ENCODE measurements at regions not wholly inside any gene's neighbourhood (a gene's known extent, or its start where the extent isn't known, plus 50 kb on each side); places are given as distances from the start of the nearest gene placed in this dataset.

DNA sequence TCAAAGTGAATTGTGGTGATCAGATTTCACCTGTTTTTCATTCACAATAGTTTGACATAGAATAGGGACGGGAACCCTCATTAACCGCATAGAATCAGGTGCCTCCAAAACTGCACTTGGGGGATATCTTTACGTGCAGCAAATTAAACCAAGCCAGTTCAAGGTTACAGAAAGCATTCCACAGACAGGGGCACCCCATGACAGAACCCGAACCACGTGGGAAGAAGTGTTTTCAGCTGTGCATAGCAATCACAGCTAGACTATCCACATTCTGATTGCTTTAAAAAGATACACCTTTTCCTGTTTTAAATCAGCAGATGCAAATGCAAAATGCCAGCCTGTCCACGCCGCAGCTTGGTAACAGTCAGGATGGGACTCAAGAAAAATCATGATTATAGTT lies 205.8 kb downstream of the ANAPC1 start (continued):
- TF ChIP-seq, protein P1, sequence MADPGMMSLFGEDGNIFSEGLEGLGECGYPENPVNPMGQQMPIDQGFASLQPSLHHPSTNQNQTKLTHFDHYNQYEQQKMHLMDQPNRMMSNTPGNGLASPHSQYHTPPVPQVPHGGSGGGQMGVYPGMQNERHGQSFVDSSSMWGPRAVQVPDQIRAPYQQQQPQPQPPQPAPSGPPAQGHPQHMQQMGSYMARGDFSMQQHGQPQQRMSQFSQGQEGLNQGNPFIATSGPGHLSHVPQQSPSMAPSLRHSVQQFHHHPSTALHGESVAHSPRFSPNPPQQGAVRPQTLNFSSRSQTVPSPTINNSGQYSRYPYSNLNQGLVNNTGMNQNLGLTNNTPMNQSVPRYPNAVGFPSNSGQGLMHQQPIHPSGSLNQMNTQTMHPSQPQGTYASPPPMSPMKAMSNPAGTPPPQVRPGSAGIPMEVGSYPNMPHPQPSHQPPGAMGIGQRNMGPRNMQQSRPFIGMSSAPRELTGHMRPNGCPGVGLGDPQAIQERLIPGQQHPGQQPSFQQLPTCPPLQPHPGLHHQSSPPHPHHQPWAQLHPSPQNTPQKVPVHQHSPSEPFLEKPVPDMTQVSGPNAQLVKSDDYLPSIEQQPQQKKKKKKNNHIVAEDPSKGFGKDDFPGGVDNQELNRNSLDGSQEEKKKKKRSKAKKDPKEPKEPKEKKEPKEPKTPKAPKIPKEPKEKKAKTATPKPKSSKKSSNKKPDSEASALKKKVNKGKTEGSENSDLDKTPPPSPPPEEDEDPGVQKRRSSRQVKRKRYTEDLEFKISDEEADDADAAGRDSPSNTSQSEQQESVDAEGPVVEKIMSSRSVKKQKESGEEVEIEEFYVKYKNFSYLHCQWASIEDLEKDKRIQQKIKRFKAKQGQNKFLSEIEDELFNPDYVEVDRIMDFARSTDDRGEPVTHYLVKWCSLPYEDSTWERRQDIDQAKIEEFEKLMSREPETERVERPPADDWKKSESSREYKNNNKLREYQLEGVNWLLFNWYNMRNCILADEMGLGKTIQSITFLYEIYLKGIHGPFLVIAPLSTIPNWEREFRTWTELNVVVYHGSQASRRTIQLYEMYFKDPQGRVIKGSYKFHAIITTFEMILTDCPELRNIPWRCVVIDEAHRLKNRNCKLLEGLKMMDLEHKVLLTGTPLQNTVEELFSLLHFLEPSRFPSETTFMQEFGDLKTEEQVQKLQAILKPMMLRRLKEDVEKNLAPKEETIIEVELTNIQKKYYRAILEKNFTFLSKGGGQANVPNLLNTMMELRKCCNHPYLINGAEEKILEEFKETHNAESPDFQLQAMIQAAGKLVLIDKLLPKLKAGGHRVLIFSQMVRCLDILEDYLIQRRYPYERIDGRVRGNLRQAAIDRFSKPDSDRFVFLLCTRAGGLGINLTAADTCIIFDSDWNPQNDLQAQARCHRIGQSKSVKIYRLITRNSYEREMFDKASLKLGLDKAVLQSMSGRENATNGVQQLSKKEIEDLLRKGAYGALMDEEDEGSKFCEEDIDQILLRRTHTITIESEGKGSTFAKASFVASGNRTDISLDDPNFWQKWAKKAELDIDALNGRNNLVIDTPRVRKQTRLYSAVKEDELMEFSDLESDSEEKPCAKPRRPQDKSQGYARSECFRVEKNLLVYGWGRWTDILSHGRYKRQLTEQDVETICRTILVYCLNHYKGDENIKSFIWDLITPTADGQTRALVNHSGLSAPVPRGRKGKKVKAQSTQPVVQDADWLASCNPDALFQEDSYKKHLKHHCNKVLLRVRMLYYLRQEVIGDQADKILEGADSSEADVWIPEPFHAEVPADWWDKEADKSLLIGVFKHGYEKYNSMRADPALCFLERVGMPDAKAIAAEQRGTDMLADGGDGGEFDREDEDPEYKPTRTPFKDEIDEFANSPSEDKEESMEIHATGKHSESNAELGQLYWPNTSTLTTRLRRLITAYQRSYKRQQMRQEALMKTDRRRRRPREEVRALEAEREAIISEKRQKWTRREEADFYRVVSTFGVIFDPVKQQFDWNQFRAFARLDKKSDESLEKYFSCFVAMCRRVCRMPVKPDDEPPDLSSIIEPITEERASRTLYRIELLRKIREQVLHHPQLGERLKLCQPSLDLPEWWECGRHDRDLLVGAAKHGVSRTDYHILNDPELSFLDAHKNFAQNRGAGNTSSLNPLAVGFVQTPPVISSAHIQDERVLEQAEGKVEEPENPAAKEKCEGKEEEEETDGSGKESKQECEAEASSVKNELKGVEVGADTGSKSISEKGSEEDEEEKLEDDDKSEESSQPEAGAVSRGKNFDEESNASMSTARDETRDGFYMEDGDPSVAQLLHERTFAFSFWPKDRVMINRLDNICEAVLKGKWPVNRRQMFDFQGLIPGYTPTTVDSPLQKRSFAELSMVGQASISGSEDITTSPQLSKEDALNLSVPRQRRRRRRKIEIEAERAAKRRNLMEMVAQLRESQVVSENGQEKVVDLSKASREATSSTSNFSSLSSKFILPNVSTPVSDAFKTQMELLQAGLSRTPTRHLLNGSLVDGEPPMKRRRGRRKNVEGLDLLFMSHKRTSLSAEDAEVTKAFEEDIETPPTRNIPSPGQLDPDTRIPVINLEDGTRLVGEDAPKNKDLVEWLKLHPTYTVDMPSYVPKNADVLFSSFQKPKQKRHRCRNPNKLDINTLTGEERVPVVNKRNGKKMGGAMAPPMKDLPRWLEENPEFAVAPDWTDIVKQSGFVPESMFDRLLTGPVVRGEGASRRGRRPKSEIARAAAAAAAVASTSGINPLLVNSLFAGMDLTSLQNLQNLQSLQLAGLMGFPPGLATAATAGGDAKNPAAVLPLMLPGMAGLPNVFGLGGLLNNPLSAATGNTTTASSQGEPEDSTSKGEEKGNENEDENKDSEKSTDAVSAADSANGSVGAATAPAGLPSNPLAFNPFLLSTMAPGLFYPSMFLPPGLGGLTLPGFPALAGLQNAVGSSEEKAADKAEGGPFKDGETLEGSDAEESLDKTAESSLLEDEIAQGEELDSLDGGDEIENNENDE (IDR thresholded peaks at IDR 0.05; ENCODE audit: insufficient replicate concordance, low read length) = no peak
- TF ChIP-seq GTF2F1 (IDR thresholded peaks at IDR 0.05; ENCODE audit: borderline replicate concordance, low read depth, low read length) = no peak
- TF ChIP-seq MAFK (IDR thresholded peaks at IDR 0.05; ENCODE audit: low read depth, low read length) = no peak

Measured in H1 (cell line).